Muscle layer of colon (tissue), 2 donors: ENCODE measurements at regions not wholly inside any gene's neighbourhood (a gene's known extent, or its start where the extent isn't known, plus 50 kb on each side); places are given as distances from the start of the nearest gene placed in this dataset.

Experiments used
- H3K27ac ChIP-seq: one replicate; pipeline ENCODE4 v1.7.0; 2013; ENCODE audit warnings: low read depth, mild to moderate bottlenecking, low read length, moderate library complexity
- H3K27me3 ChIP-seq, 2 donors: one replicate each; pipeline ENCODE4 v1.7.0; 2013; ENCODE audit warnings: low read length in 2 of 2, mild to moderate bottlenecking in 2 of 2; ENCODE audit not compliant: insufficient read depth in 2 of 2, control insufficient read depth in 1 of 2
- H3K36me3 ChIP-seq: one replicate; pipeline ENCODE4 v1.7.0; 2013; ENCODE audit warnings: mild to moderate bottlenecking, low read length; ENCODE audit not compliant: insufficient read depth
- H3K4me1 ChIP-seq: one replicate; pipeline ENCODE4 v1.7.0; 2013; ENCODE audit warnings: mild to moderate bottlenecking, low read length; ENCODE audit not compliant: insufficient read depth
- H3K4me3 ChIP-seq, 2 donors: one replicate each; pipeline ENCODE4 v1.7.0; 2013; ENCODE audit warnings: low read length in 2 of 2, low read depth in 1 of 2, mild to moderate bottlenecking in 1 of 2, moderate library complexity in 1 of 2
- H3K9ac ChIP-seq: one replicate; pipeline ENCODE4 v1.7.0; 2013; ENCODE audit warnings: low read length
- H3K9me3 ChIP-seq: one replicate; pipeline ENCODE4 v1.7.0; 2013; ENCODE audit warnings: mild to moderate bottlenecking, low read length
- donor health status: abdominal sarcoma.
- donor health status: Adenocarcinoma of cecum.

DNA sequence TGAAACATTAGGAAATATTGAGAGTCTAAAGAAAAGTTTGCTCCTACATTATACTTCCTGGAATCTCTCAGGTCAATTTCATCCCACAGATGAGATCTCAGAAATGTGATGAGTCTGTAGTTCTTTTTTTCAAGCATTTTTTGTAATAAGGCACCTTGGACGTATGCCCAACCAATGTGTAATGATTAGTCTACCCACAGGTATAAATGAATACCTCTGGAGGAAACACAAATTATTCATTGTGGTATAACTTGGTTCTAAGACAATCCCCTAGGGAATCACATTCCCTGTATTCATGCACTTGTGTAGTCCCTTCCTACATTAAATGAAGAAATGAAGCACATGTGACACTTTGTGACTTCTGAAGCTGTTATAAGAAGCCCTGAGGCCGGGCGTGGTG lies 596.2 kb upstream of the UBE2E2 start:
- no peak overlapping the region for H3K4me3 ChIP-seq
- no peaks in the 10 kb centered on the region for H3K36me3 ChIP-seq

GRCh38 chr3:22608093-22608492 lies 595.0 kb upstream of the UBE2E2 start:
- H3K9ac ChIP-seq = no peak overlapping the region
- H3K27me3 ChIP-seq = no peaks in the 10 kb centered on the region
- no peaks in the 10 kb centered on the region for H3K36me3 ChIP-seq
- H3K4me1 ChIP-seq = no peaks in the 10 kb centered on the region
- no peaks in the 10 kb centered on the region for H3K9me3 ChIP-seq
- H3K27ac ChIP-seq = no peak overlapping the region
- H3K4me3 ChIP-seq = no peak overlapping the region

More for the DNA sequence above, 596.2 kb upstream of the UBE2E2 start:
- Histone ChIP-seq H3K27me3 (no peaks in the 10 kb centered on the region), H3K4me1 (no peaks in the 10 kb centered on the region), H3K9me3 (no peaks in the 10 kb centered on the region), H3K27ac (no peak overlapping the region), H3K9ac (no peak overlapping the region)

DNA sequence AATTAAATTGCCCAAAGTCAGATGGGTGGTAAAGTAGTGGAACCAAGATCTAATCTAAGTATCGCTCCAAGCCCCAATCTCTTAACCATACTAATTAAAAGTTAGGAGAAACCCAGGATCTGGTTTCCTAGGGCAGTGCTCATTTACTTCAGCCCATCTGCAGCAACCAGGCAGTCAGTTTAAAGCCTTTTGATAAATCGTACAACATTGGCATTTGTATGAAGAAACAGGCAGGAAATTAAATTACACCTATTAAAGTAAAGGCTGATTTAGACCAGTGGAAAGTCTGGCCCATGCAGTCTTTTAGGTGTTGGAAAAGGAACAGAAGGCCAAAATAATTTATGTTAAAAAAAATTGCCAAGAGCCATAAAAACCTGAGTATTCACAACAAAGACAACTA lies 594.4 kb upstream of the UBE2E2 start:
- Histone ChIP-seq H3K27me3 (no peaks in the 10 kb centered on the region), H3K9ac (no peak overlapping the region), H3K27ac (no peak overlapping the region), H3K9me3 (no peaks in the 10 kb centered on the region), H3K4me3 (no peak overlapping the region), H3K4me1 (no peaks in the 10 kb centered on the region), H3K36me3 (no peaks in the 10 kb centered on the region)

GRCh38 chr3:22609139-22609538 lies 594.0 kb upstream of the UBE2E2 start:
- H3K36me3 ChIP-seq = no peaks in the 10 kb centered on the region

GRCh38 chr3:22612927-22613326 lies 590.2 kb upstream of the UBE2E2 start:
- H3K27me3 ChIP-seq = no peaks in the 10 kb centered on the region
- H3K9me3 ChIP-seq = no peaks in the 10 kb centered on the region
- no peaks in the 10 kb centered on the region for H3K36me3 ChIP-seq
- no peaks in the 10 kb centered on the region for H3K4me1 ChIP-seq
- no peak overlapping the region for H3K27ac ChIP-seq
- H3K4me3 ChIP-seq = no peak overlapping the region
- no peak overlapping the region for H3K9ac ChIP-seq

More at GRCh38 chr3:22609139-22609538, 594.0 kb upstream of the UBE2E2 start:
- Histone ChIP-seq H3K9me3 (no peaks in the 10 kb centered on the region), H3K4me3 (no peak overlapping the region), H3K27ac (no peak overlapping the region), H3K27me3 (no peaks in the 10 kb centered on the region), H3K4me1 (no peaks in the 10 kb centered on the region), H3K9ac (no peak overlapping the region)

GRCh38 chr3:22615790-22616189 lies 587.3 kb upstream of the UBE2E2 start:
- no peaks in the 10 kb centered on the region for H3K9me3 ChIP-seq
- no peak overlapping the region for H3K27ac ChIP-seq

GRCh38 chr3:22617372-22617771 lies 585.8 kb upstream of the UBE2E2 start:
- H3K4me1 ChIP-seq = no peaks in the 10 kb centered on the region
- no peaks in the 10 kb centered on the region for H3K36me3 ChIP-seq
- no peak overlapping the region for H3K4me3 ChIP-seq
- H3K27ac ChIP-seq = no peak overlapping the region
- no peaks in the 10 kb centered on the region for H3K9me3 ChIP-seq
- no peak overlapping the region for H3K9ac ChIP-seq
- no peaks in the 10 kb centered on the region for H3K27me3 ChIP-seq

More at GRCh38 chr3:22615790-22616189, 587.3 kb upstream of the UBE2E2 start:
- no peak overlapping the region for H3K9ac ChIP-seq
- no peaks in the 10 kb centered on the region for H3K36me3 ChIP-seq
- no peak overlapping the region for H3K4me3 ChIP-seq
- H3K27me3 ChIP-seq = no peaks in the 10 kb centered on the region
- no peaks in the 10 kb centered on the region for H3K4me1 ChIP-seq

- no peaks in the 10 kb centered on the region for H3K4me1 ChIP-seq
- H3K9me3 ChIP-seq = no peaks in the 10 kb centered on the region
- H3K4me3 ChIP-seq = no peak overlapping the region
- no peak overlapping the region for H3K27ac ChIP-seq
- H3K36me3 ChIP-seq = no peaks in the 10 kb centered on the region
- no peaks in the 10 kb centered on the region for H3K27me3 ChIP-seq
- H3K9ac ChIP-seq = no peak overlapping the region
Observed at GRCh38 chr3:22620498-22620897, 582.6 kb upstream of the UBE2E2 start.

GRCh38 chr3:22621205-22621809 lies 581.8 kb upstream of the UBE2E2 start:
- no peaks in the 10 kb centered on the region for H3K36me3 ChIP-seq
- H3K27ac ChIP-seq = no peak overlapping the region
- no peaks in the 10 kb centered on the region for H3K27me3 ChIP-seq
- H3K4me3 ChIP-seq = no peak overlapping the region
- H3K9me3 ChIP-seq = no peaks in the 10 kb centered on the region
- H3K9ac ChIP-seq = no peak overlapping the region
- no peaks in the 10 kb centered on the region for H3K4me1 ChIP-seq

GRCh38 chr3:22627993-22628499 lies 575.1 kb upstream of the UBE2E2 start:
- Histone ChIP-seq H3K4me1 (no peaks in the 10 kb centered on the region), H3K27me3 (no peaks in the 10 kb centered on the region), H3K27ac (no peak overlapping the region), H3K4me3 (no peak overlapping the region), H3K9ac (no peak overlapping the region), H3K9me3 (no peaks in the 10 kb centered on the region), H3K36me3 (no peaks in the 10 kb centered on the region)

DNA sequence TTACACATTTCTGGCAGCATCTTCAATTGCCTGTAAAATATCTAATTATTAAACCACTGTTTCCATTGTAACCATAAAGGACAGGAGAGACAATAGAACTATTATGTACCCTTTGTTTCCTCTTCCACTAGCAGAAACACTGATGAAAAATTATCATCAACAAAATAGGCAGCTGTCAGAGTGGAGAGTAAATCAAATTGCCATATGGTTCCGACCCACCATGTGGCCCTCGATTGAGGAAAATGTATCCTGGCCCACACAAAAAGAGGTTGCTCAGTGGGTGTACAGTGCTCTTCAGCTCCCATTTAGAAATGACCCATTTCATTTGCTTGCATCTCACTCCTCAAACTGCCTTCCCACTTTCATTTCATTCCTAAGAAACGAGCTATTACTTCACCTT lies 570.6 kb upstream of the UBE2E2 start:
- H3K27ac ChIP-seq = no peak overlapping the region
- H3K4me3 ChIP-seq = no peak overlapping the region
- no peaks in the 10 kb centered on the region for H3K27me3 ChIP-seq
- H3K4me1 ChIP-seq = no peaks in the 10 kb centered on the region
- no peaks in the 10 kb centered on the region for H3K36me3 ChIP-seq
- no peak overlapping the region for H3K9ac ChIP-seq
- H3K9me3 ChIP-seq = no peaks in the 10 kb centered on the region

DNA sequence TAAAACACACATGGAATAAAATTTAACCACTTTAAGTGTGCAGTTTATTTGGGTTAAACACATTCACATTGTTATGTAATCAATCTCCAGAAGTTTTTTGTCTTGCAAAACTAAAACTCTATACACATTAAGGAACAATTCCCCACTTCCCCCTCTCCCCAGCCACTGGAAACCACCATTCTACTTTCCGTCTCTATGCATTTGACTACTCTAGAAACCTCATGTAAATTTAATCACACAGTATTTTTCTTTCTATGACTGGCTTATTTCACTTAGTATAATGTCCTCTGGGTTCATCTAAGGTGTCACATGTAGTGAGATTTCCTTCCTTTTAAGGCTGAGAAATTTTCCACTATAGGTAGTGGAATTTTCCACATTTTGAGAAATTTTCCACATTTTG lies 568.7 kb upstream of the UBE2E2 start:
- H3K9ac ChIP-seq = no peak overlapping the region
- no peaks in the 10 kb centered on the region for H3K36me3 ChIP-seq
- H3K27ac ChIP-seq = no peak overlapping the region
- H3K4me3 ChIP-seq = no peak overlapping the region
- no peaks in the 10 kb centered on the region for H3K4me1 ChIP-seq
- no peaks in the 10 kb centered on the region for H3K27me3 ChIP-seq
- no peaks in the 10 kb centered on the region for H3K9me3 ChIP-seq
